ENCODE measurements at regions not wholly inside any gene's neighbourhood (a gene's known extent, or its start where the extent isn't known, plus 50 kb on each side); places are given as distances from the start of the nearest gene placed in this dataset.

- ATAC-seq (no peak), DNase-seq (no peak)
- Histone ChIP-seq H3K9me3 (peaks cover 0 to 12% (median 0%) of the 10 kb centered on the region in 11 donors), H3K4me3 (no peak overlapping the region), H3K36me3 (no peaks in the 10 kb centered on the region), H3K27ac (no peak overlapping the region), H3K27me3 (peaks cover 0 to 12% (median 0%) of the 10 kb centered on the region in 7 donors), H3K4me1 (no peaks in the 10 kb centered on the region)
- intact Hi-C loops (cut with DNase I): no loop called here
- TF ChIP-seq CTCF (IDR thresholded peaks at IDR 0.05): no peak
- 70 to 87% methylated on average over 1 of the region's 1 CpG for WGBS, 2 donors
Measured at GRCh38 chr18:59768409-59768808, 71.2 kb upstream of the CCBE1 start.

DNA sequence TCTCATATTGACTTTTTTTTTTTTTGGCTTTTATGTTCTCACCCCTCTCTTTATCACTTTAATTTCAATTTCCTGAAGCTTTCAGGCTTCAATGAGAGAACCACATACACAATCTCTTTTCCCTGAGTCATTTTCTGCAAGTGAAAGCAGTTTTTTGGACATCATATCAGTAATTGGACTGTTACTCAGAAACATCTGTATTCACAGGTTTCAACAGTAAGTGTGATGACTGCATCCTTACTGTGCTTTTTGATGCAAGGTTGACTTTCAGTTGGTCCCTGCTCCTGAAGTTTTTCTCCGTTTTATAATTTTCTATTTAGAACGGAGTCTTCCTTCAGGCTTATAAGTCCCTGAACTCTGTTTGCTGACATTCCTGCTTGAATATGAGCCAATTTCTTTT is 70.5 kb upstream of the CCBE1 start:
- Histone ChIP-seq H3K27me3 (peaks cover 0 to 12% (median 0%) of the 10 kb centered on the region in 7 donors), H3K4me1 (no peaks in the 10 kb centered on the region), H3K27ac (no peak overlapping the region), H3K36me3 (no peaks in the 10 kb centered on the region), H3K9me3 (peaks cover 0 to 12% (median 0%) of the 10 kb centered on the region in 11 donors), H3K4me3 (no peak overlapping the region)
- intact Hi-C loops (cut with DNase I): no loop called here
- no peak for ATAC-seq
- WGBS, 2 donors: 77 to 78% methylated on average over 2 of the region's 2 CpGs
- DNase-seq: no peak
- no peak for TF ChIP-seq CTCF (IDR thresholded peaks at IDR 0.05)

GRCh38 chr18:59765343-59765742 is 68.1 kb upstream of the CCBE1 start:
- no peak overlapping the region for H3K4me3 ChIP-seq
- DNase-seq (no peak), ATAC-seq (no peak)
- H3K36me3 ChIP-seq: no peaks in the 10 kb centered on the region
- H3K27ac ChIP-seq: no peak overlapping the region
- WGBS, 2 donors: 90 to 91% methylated on average over 4 of the region's 4 CpGs
- intact Hi-C loops (cut with DNase I): no loop called here
- no peak for TF ChIP-seq CTCF (IDR thresholded peaks at IDR 0.05)
- H3K4me1 ChIP-seq: no peaks in the 10 kb centered on the region
- peaks cover 0 to 9% (median 0%) of the 10 kb centered on the region in 7 donors for H3K27me3 ChIP-seq
- H3K9me3 ChIP-seq: peaks cover 0 to 12% (median 0%) of the 10 kb centered on the region in 11 donors

DNA sequence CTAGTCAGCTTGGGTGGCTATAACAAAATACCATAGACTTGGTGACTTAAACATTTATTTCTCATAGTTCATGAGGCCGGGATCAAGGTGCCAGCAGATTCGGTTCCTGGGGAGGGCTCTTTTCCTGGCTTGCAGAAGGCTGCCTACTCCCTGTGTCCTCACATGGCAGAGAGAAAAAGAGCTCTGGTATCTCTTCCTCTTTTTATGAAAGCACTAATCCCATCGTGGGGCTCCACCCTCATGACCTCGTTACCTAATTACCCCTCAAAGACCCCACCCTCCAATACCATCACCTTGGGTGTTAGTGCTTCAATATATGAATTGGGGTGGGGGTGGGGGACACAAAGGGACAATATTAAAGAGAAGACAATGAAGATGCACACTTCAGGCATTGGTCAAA is 67.1 kb upstream of the CCBE1 start:
- Histone ChIP-seq H3K27ac (no peak overlapping the region), H3K4me1 (no peaks in the 10 kb centered on the region), H3K36me3 (no peaks in the 10 kb centered on the region), H3K9me3 (peaks cover 0 to 12% (median 0%) of the 10 kb centered on the region in 11 donors), H3K27me3 (no peaks in the 10 kb centered on the region), H3K4me3 (no peak overlapping the region)
- intact Hi-C loops (cut with DNase I): no loop called here
- TF ChIP-seq CTCF (IDR thresholded peaks at IDR 0.05): no peak
- no peak for DNase-seq
- no peak for ATAC-seq
- 76% methylated on average over 4 of the region's 4 CpGs for WGBS, 2 donors

All from heart right ventricle (tissue), 16 donors.